HG03520 (cell line): ENCODE measurements at regions not wholly inside any gene's neighbourhood (a gene's known extent, or its start where the extent isn't known, plus 50 kb on each side); places are given as distances from the start of the nearest gene placed in this dataset.

ENCODE experiments used
- ATAC-seq: cut with Tn5 transposase; IDR thresholded peaks from one replicate; pipeline ENCODE4 v1.9.1; 2021; ENCODE audit warnings: mild to moderate bottlenecking, moderate library complexity; ENCODE audit not compliant: unreplicated experiment

DNA sequence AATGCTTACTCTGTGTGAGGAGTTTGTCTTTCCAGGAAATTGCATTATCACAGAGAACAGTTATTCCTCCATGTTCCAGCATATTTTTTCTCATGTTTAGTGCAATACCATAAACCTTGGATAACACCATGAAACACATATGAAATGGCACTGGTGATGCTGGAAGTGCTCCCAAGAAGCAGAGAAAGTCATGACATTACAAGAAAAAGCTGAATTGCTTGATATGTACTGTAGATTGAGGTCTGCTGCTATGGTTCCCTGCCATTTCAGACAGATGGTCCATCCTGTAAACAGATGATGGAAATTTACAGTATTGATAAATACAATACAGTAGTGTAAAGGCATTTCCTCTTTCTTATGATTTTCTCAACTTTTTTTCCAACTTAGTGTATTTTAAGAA lies 422.1 kb downstream of the LRRIQ3 start:
- ATAC-seq, result no peak

DNA sequence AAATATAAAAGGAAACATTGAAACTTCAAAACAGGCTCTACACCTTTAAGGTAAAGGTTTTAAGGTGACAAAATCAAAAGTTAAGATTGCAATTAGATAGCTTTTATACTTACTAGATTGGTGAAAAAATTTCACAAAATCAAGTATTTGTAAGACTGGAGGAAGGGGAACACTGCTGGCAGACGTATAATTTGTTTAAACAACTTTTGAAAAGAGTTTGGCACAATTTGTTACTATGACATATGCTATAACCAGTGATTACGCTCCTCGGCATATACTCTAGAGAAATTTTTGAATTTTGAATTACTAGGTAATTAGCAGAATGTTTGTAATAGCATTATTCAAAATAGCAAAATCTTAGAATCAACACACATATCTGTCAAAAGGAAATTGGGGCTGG lies 425.0 kb downstream of the LRRIQ3 start:
- no peak for ATAC-seq

GRCh38 chr1:73771396-73771795 lies 426.6 kb downstream of the LRRIQ3 start:
- ATAC-seq, result no peak

DNA sequence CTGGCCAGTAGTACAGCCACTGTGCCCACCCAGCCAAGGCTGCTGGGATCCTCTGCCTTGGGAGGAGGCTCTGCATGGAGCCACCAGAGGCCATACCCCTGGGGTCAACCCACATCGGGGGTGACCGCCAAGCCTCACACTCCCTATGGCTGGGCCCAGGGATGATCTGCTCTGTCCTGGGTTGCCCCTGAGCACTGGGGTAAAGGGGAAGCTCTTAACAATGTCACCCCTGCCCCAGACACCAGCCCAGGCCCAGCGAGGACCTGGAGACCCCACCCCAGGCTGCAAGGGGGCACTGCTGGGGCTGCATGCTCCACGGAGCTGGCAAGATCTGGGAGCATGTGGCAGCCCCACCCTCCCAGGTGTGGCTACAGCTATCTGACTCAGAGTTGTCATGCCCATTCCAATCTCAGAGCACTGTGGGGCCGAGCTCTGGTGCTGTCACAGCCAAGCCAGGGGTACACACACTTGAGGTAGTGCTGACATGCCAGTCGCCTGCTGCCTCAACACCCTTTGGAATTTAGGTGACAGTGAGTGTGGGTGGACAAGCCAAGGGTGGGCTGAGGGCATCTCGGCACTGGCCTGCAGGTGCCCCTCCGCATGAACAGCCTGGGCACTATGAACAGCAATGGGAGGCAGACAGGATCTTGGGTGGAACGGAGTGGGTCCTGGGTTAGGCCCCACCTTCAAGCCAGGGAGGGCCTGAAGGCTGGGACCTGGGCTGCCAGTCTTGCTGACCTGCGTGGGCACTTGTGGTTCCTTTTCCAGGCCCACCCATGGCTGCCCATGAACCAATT lies 427.7 kb downstream of the LRRIQ3 start:
- ATAC-seq, result no peak

GRCh38 chr1:73766786-73767348 lies 431.1 kb downstream of the LRRIQ3 start:
- no peak for ATAC-seq

- no peak for ATAC-seq
Observed at GRCh38 chr1:73765551-73766233, 432.3 kb downstream of the LRRIQ3 start.

DNA sequence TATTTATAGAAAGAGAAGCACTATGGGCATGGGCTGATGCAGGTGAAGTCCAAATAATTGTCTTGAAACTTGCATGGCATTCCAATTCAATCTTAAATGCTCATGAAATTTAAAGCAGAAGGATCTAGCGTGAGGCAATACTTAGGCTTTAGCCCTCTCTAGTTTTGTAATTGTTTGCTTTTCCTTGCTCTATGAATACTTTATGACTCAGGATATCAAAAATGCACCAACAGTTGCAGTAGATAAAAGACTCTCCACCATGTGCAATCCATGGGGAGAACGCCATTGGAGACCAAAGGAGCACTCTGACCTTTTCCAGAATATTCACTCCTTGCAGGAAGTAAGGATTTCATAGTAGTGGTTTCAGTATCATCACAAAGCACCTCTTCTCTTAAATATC lies 436.4 kb downstream of the LRRIQ3 start:
- no peak for ATAC-seq

- no peak for ATAC-seq
Observed at GRCh38 chr1:73759011-73759410, 439.0 kb downstream of the LRRIQ3 start.

DNA sequence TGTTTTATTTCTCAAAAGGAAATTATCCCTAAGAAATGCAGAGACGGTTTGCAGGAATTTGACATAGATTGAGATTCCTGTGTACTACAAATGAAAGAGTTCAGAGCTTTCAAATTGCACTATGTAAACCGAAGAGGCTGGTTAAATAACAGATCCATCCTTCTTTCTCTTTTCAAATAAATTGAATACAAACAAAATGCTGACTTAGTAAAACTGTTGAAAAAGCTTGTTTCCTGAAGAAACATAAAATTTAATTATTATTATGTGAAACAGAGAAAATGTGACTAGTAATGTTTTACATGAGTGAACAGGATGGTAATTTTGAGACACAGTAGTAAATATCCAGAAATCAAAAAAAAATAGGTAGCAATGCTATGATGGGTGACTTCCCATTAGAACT lies 441.2 kb downstream of the LRRIQ3 start:
- ATAC-seq, result no peak

DNA sequence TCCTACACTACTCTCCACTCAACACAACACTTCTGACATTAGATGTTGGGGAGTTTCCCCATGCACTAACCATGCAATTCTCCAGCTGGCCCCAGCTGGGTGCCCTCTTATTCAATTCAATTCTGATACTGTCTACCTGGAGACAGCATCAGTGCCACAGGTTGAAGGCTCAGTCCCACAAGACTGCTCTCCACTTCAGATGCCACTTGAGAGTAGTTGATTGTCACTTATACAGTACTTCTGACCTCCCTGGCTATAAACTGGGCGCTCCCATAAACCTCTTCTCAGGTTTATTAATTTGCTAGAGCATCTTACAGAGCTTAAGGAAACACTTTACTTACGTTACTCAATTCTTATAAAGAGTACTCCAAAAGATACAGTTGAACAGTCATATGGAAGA lies 442.3 kb downstream of the LRRIQ3 start:
- no peak for ATAC-seq

GRCh38 chr1:73749996-73750395 lies 448.0 kb downstream of the LRRIQ3 start:
- no peak for ATAC-seq

- ATAC-seq, result no peak
Observed at GRCh38 chr1:73744985-73745384, 453.0 kb downstream of the LRRIQ3 start.

DNA sequence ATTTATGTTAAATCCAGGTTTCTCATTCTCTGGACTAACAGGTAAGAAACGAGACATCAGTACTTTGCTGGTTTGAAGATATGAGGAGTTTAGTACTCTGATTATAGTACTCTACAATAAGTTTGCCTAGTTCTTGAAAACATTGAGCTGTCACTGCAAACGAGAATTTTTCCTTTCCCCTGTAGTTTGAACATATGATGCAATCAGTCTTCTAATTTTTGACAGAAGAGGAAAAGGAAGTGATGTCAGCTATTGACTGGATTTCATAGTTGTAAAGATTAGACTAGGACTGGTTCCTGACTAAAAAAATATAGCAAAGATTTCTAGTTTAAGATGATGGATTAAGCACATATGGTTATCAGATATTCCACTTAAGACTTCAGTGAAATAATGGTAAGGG lies 461.9 kb downstream of the LRRIQ3 start:
- no peak for ATAC-seq

DNA sequence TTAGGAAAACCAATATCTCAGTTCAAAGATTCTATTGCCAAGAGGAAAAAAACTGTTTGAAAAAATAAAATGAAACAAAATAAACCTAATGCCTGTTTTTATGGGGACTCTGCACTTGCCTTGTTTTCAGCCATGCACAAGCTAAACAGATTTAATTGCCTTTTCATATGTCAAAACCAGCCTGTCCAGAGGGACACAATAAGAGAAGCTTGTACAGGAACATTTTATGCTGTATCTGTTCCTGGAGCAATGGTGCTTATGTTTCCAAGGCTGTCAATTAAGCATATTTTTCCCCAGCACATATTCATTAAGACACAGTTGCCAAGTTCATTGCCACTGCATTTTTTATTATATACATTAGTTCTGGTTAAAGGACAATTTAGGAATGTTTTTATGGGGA lies 470.9 kb downstream of the LRRIQ3 start:
- no peak for ATAC-seq

GRCh38 chr1:73722055-73722454 lies 475.9 kb downstream of the LRRIQ3 start:
- ATAC-seq, result no peak

DNA sequence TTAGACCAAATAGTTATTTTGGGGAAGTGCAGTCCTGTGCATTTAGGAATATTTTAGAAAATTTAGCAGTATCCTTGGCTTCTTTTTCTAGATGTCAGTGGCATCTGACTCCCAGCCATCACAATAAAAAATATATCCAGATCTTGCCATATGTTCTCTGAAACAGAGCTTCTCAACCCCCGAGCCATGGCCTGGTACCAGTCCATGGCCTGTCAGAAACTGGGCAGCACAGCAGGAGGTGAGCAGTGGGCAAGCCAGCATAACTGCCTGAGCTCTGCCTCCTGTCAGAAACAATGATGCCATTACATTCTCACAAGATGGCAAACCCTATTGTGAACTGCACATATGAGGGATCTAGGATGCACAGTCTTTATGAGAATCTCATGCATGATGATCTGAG lies 480.0 kb downstream of the LRRIQ3 start:
- ATAC-seq, result no peak

DNA sequence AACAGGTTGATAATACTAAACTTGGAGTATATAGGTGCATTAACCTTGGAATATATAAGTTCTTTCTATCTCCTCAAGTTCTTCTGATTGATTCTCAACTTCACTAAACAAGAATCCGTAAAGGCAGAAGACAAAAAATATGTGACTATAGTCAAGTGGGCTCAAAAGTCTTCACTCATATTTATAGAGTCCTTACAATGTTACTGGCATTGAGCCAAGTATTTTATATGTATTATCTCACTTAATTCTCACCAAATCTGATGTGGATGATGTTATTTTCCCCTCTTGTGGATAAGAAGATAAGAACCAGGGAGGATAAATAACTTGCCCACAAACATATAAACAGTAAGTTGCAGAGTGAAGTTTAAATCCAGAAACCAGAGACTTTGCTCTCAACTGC lies 486.9 kb downstream of the LRRIQ3 start:
- ATAC-seq, result no peak

DNA sequence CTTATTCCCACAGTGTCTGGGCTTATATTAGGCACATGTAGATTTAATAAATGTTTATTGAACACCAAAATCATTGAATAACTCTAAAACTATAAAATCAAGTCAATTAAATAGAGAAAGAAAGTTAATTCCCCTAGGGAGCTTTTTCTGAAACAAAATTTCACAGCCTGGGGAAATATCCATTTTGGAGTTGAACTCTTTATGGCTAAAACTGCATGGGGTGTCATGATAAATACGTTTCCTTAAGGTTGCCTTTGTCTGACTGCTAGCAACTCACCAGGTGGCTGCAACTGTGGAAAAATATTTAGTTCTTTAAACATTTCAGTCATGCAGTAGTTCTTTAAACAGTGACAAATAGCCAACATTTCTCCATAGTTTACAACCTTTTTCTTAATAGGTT lies 496.1 kb downstream of the LRRIQ3 start:
- ATAC-seq, result no peak

- no peak for ATAC-seq
Observed at GRCh38 chr1:73676186-73676585, 521.8 kb downstream of the LRRIQ3 start.

DNA sequence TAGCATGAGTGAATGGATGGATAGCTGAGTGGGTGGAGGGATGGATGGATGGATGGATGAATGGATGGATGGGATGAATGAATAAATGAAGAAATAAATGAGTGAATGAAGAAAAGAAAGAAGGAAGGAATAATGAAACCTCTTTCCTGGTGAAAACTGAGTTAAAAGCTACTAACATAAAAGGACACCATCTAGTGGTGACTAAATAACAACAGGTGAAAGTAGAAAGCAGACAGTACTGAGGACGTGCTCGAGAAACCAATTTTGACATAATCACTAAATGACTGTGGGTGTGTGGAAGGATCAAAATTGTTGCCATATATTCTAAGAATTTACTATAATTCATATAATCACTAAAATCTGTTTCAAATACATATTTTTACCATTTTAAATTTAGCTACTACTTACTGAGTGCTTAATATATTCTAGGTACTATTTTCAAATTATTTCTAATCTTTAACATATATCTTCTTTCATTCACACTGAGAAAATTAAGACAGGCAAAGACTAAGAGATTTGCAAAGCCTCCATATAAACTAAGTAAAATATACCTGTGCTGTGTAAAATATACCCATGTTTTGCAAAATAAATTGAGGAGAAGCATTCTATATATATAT lies 522.9 kb downstream of the LRRIQ3 start:
- no peak for ATAC-seq

DNA sequence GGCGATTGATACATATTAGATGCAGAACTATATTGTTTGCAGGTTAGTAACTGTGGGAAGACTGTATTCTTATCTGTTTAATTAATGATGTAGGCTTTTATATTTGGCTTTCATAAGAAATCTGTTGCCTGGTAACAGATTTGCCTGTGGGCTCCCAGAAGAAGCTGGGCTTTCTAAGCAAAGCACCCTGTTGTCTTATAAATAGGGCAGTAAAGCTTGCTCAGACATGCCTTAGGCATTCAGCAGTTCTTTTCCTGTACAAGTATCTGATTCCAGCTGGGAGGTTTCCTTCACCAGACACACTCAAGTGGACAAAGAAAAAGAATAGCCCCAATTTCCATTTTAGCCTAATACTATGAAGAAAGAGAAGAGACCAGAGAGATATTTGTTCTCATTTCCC lies 524.0 kb downstream of the LRRIQ3 start:
- no peak for ATAC-seq

GRCh38 chr1:73671530-73671929 lies 526.4 kb downstream of the LRRIQ3 start:
- ATAC-seq, result no peak
